Ovary (tissue), 7 donors: ENCODE measurements at regions not wholly inside any gene's neighbourhood (a gene's known extent, or its start where the extent isn't known, plus 50 kb on each side); places are given as distances from the start of the nearest gene placed in this dataset.

Experiments used
- DNase-seq, 5 donors: peaks; one replicate each; pipeline ENCODE4 v3.0.0-alpha.2; 2019 to 2020
- H3K27ac ChIP-seq, 2 donors: fragments of 200-600 bp; one replicate each; pipeline versions ENCODE4 v1.5.1 to v1.8.0; 2019 to 2022
- H3K27me3 ChIP-seq: fragments of 200-600 bp; one replicate; pipeline ENCODE4 v1.8.0; 2022
- H3K36me3 ChIP-seq: fragments of 200-600 bp; sonication (generic); one replicate; pipeline ENCODE4 v1.5.1; 2019
- H3K4me1 ChIP-seq: one replicate; pipeline ENCODE4 v1.8.1; 2013; ENCODE audit warnings: mild to moderate bottlenecking, moderate library complexity; ENCODE audit not compliant: insufficient read depth
- H3K4me3 ChIP-seq: fragments of 200-600 bp; sonication (generic); one replicate; pipeline ENCODE4 v1.5.1; 2017
- H3K9me3 ChIP-seq, 2 donors: fragments of 200-600 bp in 1 of 2; sonication (generic) in 1 of 2; one replicate each; pipeline versions ENCODE4 v1.5.1 to v1.8.1; 2013 to 2019; ENCODE audit warnings: mild to moderate bottlenecking in 1 of 2, moderate library complexity in 1 of 2
- CTCF ChIP-seq, 3 donors: fragments of 450-650 bp in 2 of 3; fragments of 200-600 bp in 1 of 3; IDR thresholded peaks; one replicate each; pipeline versions ENCODE4 v1.5.1 to v1.8.0; 2016 to 2022; ENCODE audit warnings: antibody characterized with exemption in 3 of 3, mild to moderate bottlenecking in 1 of 3
- EP300 ChIP-seq: sonication (generic); formaldehyde crosslinking; IDR thresholded peaks from one replicate; pipeline ENCODE4 v1.6.1; 2017; ENCODE audit warnings: antibody characterized with exemption
- POLR2A ChIP-seq: fragments of 450-650 bp; IDR thresholded peaks from one replicate; pipeline ENCODE4 v1.6.1; 2017; ENCODE audit warnings: antibody characterized with exemption, mild to moderate bottlenecking, moderate library complexity
- WGBS, 3 donors: extraction: QIAGEN DNeasy Blood & Tissue Kit in 1 of 3; methylation state at CpG; one replicate each; pipeline versions ENCODE4 v1.1.5 to v1.1.7; 2013 to 2017; 5-methylcytosine and 5-hydroxymethylcytosine counted together
- intact Hi-C, 4 donors: fragments of 100-400 bp; cut with DNase I; formaldehyde crosslinking; loops; one replicate each; pipeline versions ENCODE4 v1.11.0 to v1.15.1; 2022 to 2023
- donor health status: DM: no; HTN: no; CAD: no; lungs with moderate emphysema.
- donor health status: DM: no; HTN: no; CAD: no.
- donor health status: Bipolar disorder and iron deficiency.
- donor health status: DM: no; HTN: no; CAD: no.
- donor health status: DM: yes; HTN: yes; CAD: no.

- H3K4me3 ChIP-seq: no peak overlapping the region
- 12 to 29% (median 21%) methylated on average over 3 of the region's 3 CpGs for WGBS, 3 donors
Observed at GRCh38 chr3:150096700-150097587, 126.2 kb upstream of the PFN2 start.

GRCh38 chr3:150094150-150094933, 123.6 kb upstream of the PFN2 start:
- H3K27me3 ChIP-seq: no peaks in the 10 kb centered on the region
- no peaks in the 10 kb centered on the region for H3K4me1 ChIP-seq
- intact Hi-C loops: no loop called here
- H3K27ac ChIP-seq: no peak overlapping the region
- no peak overlapping the region for H3K4me3 ChIP-seq
- TF ChIP-seq CTCF (IDR thresholded peaks at IDR 0.05) (no peak), EP300 (no peak)
- 89% methylated on average over 7 of the region's 7 CpGs for WGBS, 3 donors
- DNase-seq: no peak
- H3K36me3 ChIP-seq: no peaks in the 10 kb centered on the region
- no peaks in the 10 kb centered on the region for H3K9me3 ChIP-seq

More at GRCh38 chr3:150096700-150097587, 126.2 kb upstream of the PFN2 start:
- no peaks in the 10 kb centered on the region for H3K4me1 ChIP-seq
- DNase-seq: no peak
- TF ChIP-seq EP300: no peak
- TF ChIP-seq POLR2A: no peak
- no peak for TF ChIP-seq CTCF (IDR thresholded peaks at IDR 0.05)
- intact Hi-C loops: no loop called here
- no peaks in the 10 kb centered on the region for H3K36me3 ChIP-seq
- H3K27me3 ChIP-seq: no peaks in the 10 kb centered on the region
- no peak overlapping the region for H3K27ac ChIP-seq
- no peaks in the 10 kb centered on the region for H3K9me3 ChIP-seq

- no peak for DNase-seq
- intact Hi-C loops: no loop called here
- Histone ChIP-seq H3K27ac (no peak overlapping the region), H3K27me3 (no peaks in the 10 kb centered on the region), H3K9me3 (no peaks in the 10 kb centered on the region), H3K4me3 (no peak overlapping the region), H3K36me3 (no peaks in the 10 kb centered on the region), H3K4me1 (no peaks in the 10 kb centered on the region)
- TF ChIP-seq CTCF (IDR thresholded peaks at IDR 0.05) (no peak), EP300 (no peak), POLR2A (no peak)
- 31 to 45% (median 43%) methylated on average over 4 of the region's 4 CpGs for WGBS, 3 donors
Observed at GRCh38 chr3:150091626-150092025, 120.9 kb upstream of the PFN2 start.

- H3K9me3 ChIP-seq: no peaks in the 10 kb centered on the region
- 82 to 87% (median 85%) methylated on average over 2 of the region's 2 CpGs for WGBS, 3 donors
- TF ChIP-seq POLR2A (no peak), CTCF (IDR thresholded peaks at IDR 0.05) (no peak), EP300 (no peak)
- no peaks in the 10 kb centered on the region for H3K36me3 ChIP-seq
- H3K4me3 ChIP-seq: no peak overlapping the region
- no peaks in the 10 kb centered on the region for H3K4me1 ChIP-seq
- H3K27me3 ChIP-seq: no peaks in the 10 kb centered on the region
- no peak overlapping the region for H3K27ac ChIP-seq
- DNase-seq: no peak
- intact Hi-C loops: no loop called here
Observed at GRCh38 chr3:150090877-150091276, 120.2 kb upstream of the PFN2 start.
